GM12878 (cell line): ENCODE measurements at regions not wholly inside any gene's neighbourhood (a gene's known extent, or its start where the extent isn't known, plus 50 kb on each side); places are given as distances from the start of the nearest gene placed in this dataset.

ENCODE experiments used
- BCL3 ChIP-seq: IDR thresholded peaks from 2 replicates; pipeline ENCODE4 v1.6.1; 2011; ENCODE audit warnings: borderline replicate concordance, low read depth, mild to moderate bottlenecking, moderate library complexity, low read length; ENCODE audit not compliant: insufficient read depth, poor library complexity, severe bottlenecking
- EGR1 ChIP-seq, 2 experiments: IDR thresholded peaks; 1 replicate in 1 of 2; 2 replicates in 1 of 2; pipeline ENCODE4 v1.6.1; 2011 to 2012; ENCODE audit warnings: low read depth in 2 of 2, low read length in 2 of 2, borderline replicate concordance in 1 of 2, mild to moderate bottlenecking in 1 of 2, moderate library complexity in 1 of 2
- EZH2 ChIP-seq: IDR thresholded peaks from 2 replicates; pipeline ENCODE4 v1.6.1; 2012; ENCODE audit warnings: low read depth, mild to moderate bottlenecking, control low read depth, inconsistent platforms, low read length, borderline replicate concordance; ENCODE audit not compliant: control insufficient read depth
- HDGF ChIP-seq: fragments of 450-650 bp; IDR thresholded peaks from 2 replicates; pipeline ENCODE4 v1.6.1; 2016; ENCODE audit warnings: antibody characterized with exemption
- MYC ChIP-seq: IDR thresholded peaks from 2 replicates; pipeline ENCODE4 v1.6.1; 2011; ENCODE audit warnings: mild to moderate bottlenecking, low read length, moderate library complexity, inconsistent platforms; ENCODE audit not compliant: insufficient read depth, insufficient replicate concordance, insufficient read length, severe bottlenecking
- POLR2A ChIP-seq: IDR thresholded peaks from 2 replicates; pipeline ENCODE4 v1.6.1; 2011; ENCODE audit warnings: low read depth, mild to moderate bottlenecking, low read length
- POLR2AphosphoS5 ChIP-seq: IDR thresholded peaks from 2 replicates; pipeline ENCODE4 v1.6.1; 2011; ENCODE audit warnings: mild to moderate bottlenecking, low read length, inconsistent platforms
- SIN3A ChIP-seq: IDR thresholded peaks from 2 replicates; pipeline ENCODE4 v1.6.1; 2012; ENCODE audit warnings: low read depth, low read length, improper control_type of control experiment
- SREBF2 ChIP-seq: IDR thresholded peaks from 2 replicates; pipeline ENCODE4 v1.6.1; 2012; ENCODE audit warnings: mild to moderate bottlenecking, low read length
- TAF1 ChIP-seq: IDR thresholded peaks from 2 replicates; pipeline ENCODE4 v1.6.1; 2011; ENCODE audit warnings: mild to moderate bottlenecking, low read depth, low read length, borderline replicate concordance
- YY1 ChIP-seq: IDR thresholded peaks from 2 replicates; pipeline ENCODE4 v1.6.1; 2011; ENCODE audit warnings: low read depth, mild to moderate bottlenecking, low read length
- ZNF274 ChIP-seq: IDR thresholded peaks from one replicate; pipeline ENCODE4 v1.8.0; 2011; ENCODE audit not compliant: insufficient read length, insufficient read depth
- TF ChIP-seq, protein P1 (sequence below): IDR thresholded peaks from 2 replicates; pipeline ENCODE4 v1.6.1; 2012; ENCODE audit warnings: low read depth, low read length, improper control_type of control experiment
- TF ChIP-seq, protein P2 (sequence below), 3 experiments: IDR thresholded peaks in 2 of 3; conservative IDR thresholded peaks in 1 of 3; 2 replicates each; pipeline ENCODE4 v1.5.1; 2011; ENCODE audit warnings: low read depth in 3 of 3, low read length in 3 of 3, mild to moderate bottlenecking in 3 of 3, control low read depth in 2 of 3, moderate library complexity in 2 of 3, inconsistent platforms in 1 of 3, mixed read lengths in 1 of 3; ENCODE audit not compliant: control insufficient read depth in 2 of 3, insufficient read depth in 1 of 3; ENCODE audit errors: extremely low read depth in 1 of 3

DNA sequence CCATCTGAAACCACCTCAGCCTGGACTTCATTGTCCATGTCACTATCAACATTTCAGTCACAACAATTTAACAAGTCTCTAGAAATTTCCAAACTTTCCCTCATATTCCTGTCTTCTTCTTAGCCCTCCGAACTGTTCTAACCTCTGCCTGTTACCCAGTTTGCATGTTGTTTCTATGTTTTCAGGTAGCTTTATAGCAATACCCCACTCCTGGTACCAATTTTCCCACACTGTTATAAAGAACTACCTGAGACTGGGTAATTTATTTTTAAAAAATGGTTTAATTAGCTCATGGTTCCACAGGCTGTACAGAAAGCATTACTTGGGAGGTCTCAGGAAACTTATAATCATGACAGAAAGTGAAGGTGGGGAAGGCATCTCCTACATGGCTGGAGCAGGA lies 679.2 kb upstream of the FRG1 start:
- no peak for TF ChIP-seq YY1
- TF ChIP-seq, protein P1, sequence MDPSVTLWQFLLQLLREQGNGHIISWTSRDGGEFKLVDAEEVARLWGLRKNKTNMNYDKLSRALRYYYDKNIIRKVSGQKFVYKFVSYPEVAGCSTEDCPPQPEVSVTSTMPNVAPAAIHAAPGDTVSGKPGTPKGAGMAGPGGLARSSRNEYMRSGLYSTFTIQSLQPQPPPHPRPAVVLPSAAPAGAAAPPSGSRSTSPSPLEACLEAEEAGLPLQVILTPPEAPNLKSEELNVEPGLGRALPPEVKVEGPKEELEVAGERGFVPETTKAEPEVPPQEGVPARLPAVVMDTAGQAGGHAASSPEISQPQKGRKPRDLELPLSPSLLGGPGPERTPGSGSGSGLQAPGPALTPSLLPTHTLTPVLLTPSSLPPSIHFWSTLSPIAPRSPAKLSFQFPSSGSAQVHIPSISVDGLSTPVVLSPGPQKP, result no peak
- TF ChIP-seq EZH2, result no peak
- TF ChIP-seq, protein P2, sequence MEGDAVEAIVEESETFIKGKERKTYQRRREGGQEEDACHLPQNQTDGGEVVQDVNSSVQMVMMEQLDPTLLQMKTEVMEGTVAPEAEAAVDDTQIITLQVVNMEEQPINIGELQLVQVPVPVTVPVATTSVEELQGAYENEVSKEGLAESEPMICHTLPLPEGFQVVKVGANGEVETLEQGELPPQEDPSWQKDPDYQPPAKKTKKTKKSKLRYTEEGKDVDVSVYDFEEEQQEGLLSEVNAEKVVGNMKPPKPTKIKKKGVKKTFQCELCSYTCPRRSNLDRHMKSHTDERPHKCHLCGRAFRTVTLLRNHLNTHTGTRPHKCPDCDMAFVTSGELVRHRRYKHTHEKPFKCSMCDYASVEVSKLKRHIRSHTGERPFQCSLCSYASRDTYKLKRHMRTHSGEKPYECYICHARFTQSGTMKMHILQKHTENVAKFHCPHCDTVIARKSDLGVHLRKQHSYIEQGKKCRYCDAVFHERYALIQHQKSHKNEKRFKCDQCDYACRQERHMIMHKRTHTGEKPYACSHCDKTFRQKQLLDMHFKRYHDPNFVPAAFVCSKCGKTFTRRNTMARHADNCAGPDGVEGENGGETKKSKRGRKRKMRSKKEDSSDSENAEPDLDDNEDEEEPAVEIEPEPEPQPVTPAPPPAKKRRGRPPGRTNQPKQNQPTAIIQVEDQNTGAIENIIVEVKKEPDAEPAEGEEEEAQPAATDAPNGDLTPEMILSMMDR (IDR thresholded peaks at IDR 0.05 in 2 of 3, conservative IDR thresholded peaks at IDR 0.05 in 1 of 3; ENCODE audit: control insufficient read depth in 2 of 3, extremely low read depth in 1 of 3, insufficient read depth in 1 of 3, low read depth in 3 of 3, low read length in 3 of 3), result no peak
- no peak for TF ChIP-seq EGR1 (IDR thresholded peaks at IDR 0.05; ENCODE audit: borderline replicate concordance in 1 of 2, low read depth in 2 of 2, low read length in 2 of 2)
- TF ChIP-seq SREBF2, result no peak
- no peak for TF ChIP-seq BCL3
- TF ChIP-seq TAF1, result no peak
- TF ChIP-seq ZNF274, result no peak
- TF ChIP-seq SIN3A, result no peak
- no peak for TF ChIP-seq POLR2A
- no peak for TF ChIP-seq POLR2AphosphoS5
- TF ChIP-seq MYC, result no peak
- no peak for TF ChIP-seq HDGF
